ENCODE measurements at regions not wholly inside any gene's neighbourhood (a gene's known extent, or its start where the extent isn't known, plus 50 kb on each side); places are given as distances from the start of the nearest gene placed in this dataset.
"Not testable (repeated sequence)": the region's sequence is repeated elsewhere in the genome, so short reads cannot be mapped to it uniquely, and the experiment has no call there.

- TF ChIP-seq MAX (IDR thresholded peaks at IDR 0.05; ENCODE audit: low read depth, low read length) (no peak), MYC (IDR thresholded peaks at IDR 0.05; ENCODE audit: low read depth, low read length) (no peak), CTCF (IDR thresholded peaks at IDR 0.05; ENCODE audit: low read depth, low read length) (no peak), POLR2A (IDR thresholded peaks at IDR 0.05; ENCODE audit: extremely low read depth, insufficient read length) (no peak)
- H3K4me3 ChIP-seq (ENCODE audit: low read depth, low read length) = no peak overlapping the region
- DNase-seq (ENCODE audit: low read depth) = no peak
Measured at GRCh38 chr1:31515056-31515775, 61.1 kb upstream of the TINAGL1 start.

GRCh38 chr1:31515936-31516335, 60.4 kb upstream of the TINAGL1 start:
- H3K4me3 ChIP-seq (ENCODE audit: low read depth, low read length) = no peak overlapping the region
- TF ChIP-seq MYC (IDR thresholded peaks at IDR 0.05; ENCODE audit: low read depth, low read length) (no peak), MAX (IDR thresholded peaks at IDR 0.05; ENCODE audit: low read depth, low read length) (no peak), POLR2A (IDR thresholded peaks at IDR 0.05; ENCODE audit: extremely low read depth, insufficient read length) (no peak), CTCF (IDR thresholded peaks at IDR 0.05; ENCODE audit: low read depth, low read length) (no peak)
- DNase-seq (ENCODE audit: low read depth) = no peak

- H3K4me3 ChIP-seq (ENCODE audit: low read depth, low read length) = no peak overlapping the region
- no peak for TF ChIP-seq MYC (IDR thresholded peaks at IDR 0.05; ENCODE audit: low read depth, low read length)
- no peak for TF ChIP-seq POLR2A (IDR thresholded peaks at IDR 0.05; ENCODE audit: extremely low read depth, insufficient read length)
- TF ChIP-seq MAX (IDR thresholded peaks at IDR 0.05; ENCODE audit: low read depth, low read length) = no peak
- TF ChIP-seq CTCF (IDR thresholded peaks at IDR 0.05; ENCODE audit: low read depth, low read length) = no peak
- DNase-seq (ENCODE audit: low read depth) = no peak
Measured at GRCh38 chr1:31517301-31517700, 59.0 kb upstream of the TINAGL1 start.

- DNase-seq (ENCODE audit: low read depth); H3K4me3 ChIP-seq (ENCODE audit: low read depth, low read length): not testable (repeated sequence)
Measured at GRCh38 chr1:31517986-31518385, 58.3 kb upstream of the TINAGL1 start.

GRCh38 chr1:31521761-31522555, 54.4 kb upstream of the TINAGL1 start:
- H3K4me3 ChIP-seq (ENCODE audit: low read depth, low read length) = no peak overlapping the region
- DNase-seq (ENCODE audit: low read depth) = no peak
- TF ChIP-seq MYC (IDR thresholded peaks at IDR 0.05; ENCODE audit: low read depth, low read length) (no peak), MAX (IDR thresholded peaks at IDR 0.05; ENCODE audit: low read depth, low read length) (no peak), CTCF (IDR thresholded peaks at IDR 0.05; ENCODE audit: low read depth, low read length) (no peak), POLR2A (IDR thresholded peaks at IDR 0.05; ENCODE audit: extremely low read depth, insufficient read length) (no peak)

- no peak for DNase-seq (ENCODE audit: low read depth)
- no peak overlapping the region for H3K4me3 ChIP-seq (ENCODE audit: low read depth, low read length)
- TF ChIP-seq POLR2A (IDR thresholded peaks at IDR 0.05; ENCODE audit: extremely low read depth, insufficient read length) = no peak
- TF ChIP-seq MAX (IDR thresholded peaks at IDR 0.05; ENCODE audit: low read depth, low read length) = no peak
- TF ChIP-seq CTCF (IDR thresholded peaks at IDR 0.05; ENCODE audit: low read depth, low read length) = no peak
- no peak for TF ChIP-seq MYC (IDR thresholded peaks at IDR 0.05; ENCODE audit: low read depth, low read length)
Measured at GRCh38 chr1:31522556-31522845, 53.8 kb upstream of the TINAGL1 start.

All from NB4 (cell line).